ENCODE measurements at regions not wholly inside any gene's neighbourhood (a gene's known extent, or its start where the extent isn't known, plus 50 kb on each side); places are given as distances from the start of the nearest gene placed in this dataset.
"Not testable (repeated sequence)": the region's sequence is repeated elsewhere in the genome, so short reads cannot be mapped to it uniquely, and the experiment has no call there.

GRCh38 chr4:66017671-66018070, 347.4 kb upstream of the EPHA5 start:
- no peaks in the 10 kb centered on the region for H3K36me3 ChIP-seq
- H3K4me3 ChIP-seq (ENCODE audit: low read depth in 1 of 2, low read length in 1 of 2): no peak overlapping the region
- H3K4me1 ChIP-seq (ENCODE audit: control insufficient read depth in 1 of 2, insufficient read depth in 1 of 2, low read depth in 1 of 2, low read length in 1 of 2): no peaks in the 10 kb centered on the region
- H3K27ac ChIP-seq: no peak overlapping the region
- H3K9me3 ChIP-seq: peaks cover 5% of the 10 kb centered on the region
- TF ChIP-seq CTCF (IDR thresholded peaks at IDR 0.05): no peak
- no peaks in the 10 kb centered on the region for H3K27me3 ChIP-seq

- Histone ChIP-seq H3K4me3 (ENCODE audit: low read depth in 1 of 2, low read length in 1 of 2) (no peak overlapping the region), H3K27ac (no peak overlapping the region)
Observed at GRCh38 chr4:66016240-66016639, 346.0 kb upstream of the EPHA5 start.

GRCh38 chr4:66014146-66014765, 344.0 kb upstream of the EPHA5 start:
- no peaks in the 10 kb centered on the region for H3K4me1 ChIP-seq (ENCODE audit: control insufficient read depth in 1 of 2, insufficient read depth in 1 of 2, low read depth in 1 of 2, low read length in 1 of 2)
- no peaks in the 10 kb centered on the region for H3K27me3 ChIP-seq
- peaks cover 5% of the 10 kb centered on the region for H3K9me3 ChIP-seq
- TF ChIP-seq CTCF (IDR thresholded peaks at IDR 0.05): no peak
- no peak overlapping the region for H3K27ac ChIP-seq
- H3K36me3 ChIP-seq: no peaks in the 10 kb centered on the region
- H3K4me3 ChIP-seq (ENCODE audit: low read depth in 1 of 2, low read length in 1 of 2): no peak overlapping the region

More at GRCh38 chr4:66016240-66016639, 346.0 kb upstream of the EPHA5 start:
- no peaks in the 10 kb centered on the region for H3K36me3 ChIP-seq
- peaks cover 5% of the 10 kb centered on the region for H3K9me3 ChIP-seq
- H3K27me3 ChIP-seq: no peaks in the 10 kb centered on the region
- no peaks in the 10 kb centered on the region for H3K4me1 ChIP-seq (ENCODE audit: control insufficient read depth in 1 of 2, insufficient read depth in 1 of 2, low read depth in 1 of 2, low read length in 1 of 2)
- no peak for TF ChIP-seq CTCF (IDR thresholded peaks at IDR 0.05)

GRCh38 chr4:66000510-66001117, 330.3 kb upstream of the EPHA5 start:
- Histone ChIP-seq H3K4me3 (ENCODE audit: low read depth in 1 of 2, low read length in 1 of 2) (no peak overlapping the region), H3K27me3 (no peaks in the 10 kb centered on the region), H3K27ac (no peak overlapping the region), H3K36me3 (no peaks in the 10 kb centered on the region), H3K4me1 (ENCODE audit: control insufficient read depth in 1 of 2, insufficient read depth in 1 of 2, low read depth in 1 of 2, low read length in 1 of 2) (no peaks in the 10 kb centered on the region), H3K9me3 (no peaks in the 10 kb centered on the region)
- no peak for TF ChIP-seq CTCF (IDR thresholded peaks at IDR 0.05)

- Histone ChIP-seq H3K9me3 (no peaks in the 10 kb centered on the region), H3K27me3 (no peaks in the 10 kb centered on the region), H3K4me3 (ENCODE audit: low read depth in 1 of 2, low read length in 1 of 2) (no peak overlapping the region), H3K36me3 (no peaks in the 10 kb centered on the region), H3K4me1 (ENCODE audit: control insufficient read depth in 1 of 2, insufficient read depth in 1 of 2, low read depth in 1 of 2, low read length in 1 of 2) (no peaks in the 10 kb centered on the region), H3K27ac (no peak overlapping the region)
- TF ChIP-seq CTCF (IDR thresholded peaks at IDR 0.05): no peak
Observed at GRCh38 chr4:65999518-65999871, 329.2 kb upstream of the EPHA5 start.

GRCh38 chr4:65998807-65999517, 328.7 kb upstream of the EPHA5 start:
- not testable (repeated sequence) for H3K9me3 ChIP-seq; H3K4me3 ChIP-seq (ENCODE audit: low read depth in 1 of 2, low read length in 1 of 2); H3K27ac ChIP-seq; H3K4me1 ChIP-seq (ENCODE audit: control insufficient read depth in 1 of 2, insufficient read depth in 1 of 2, low read depth in 1 of 2, low read length in 1 of 2); H3K36me3 ChIP-seq; H3K27me3 ChIP-seq
